H9 (cell line): ENCODE measurements at regions not wholly inside any gene's neighbourhood (a gene's known extent, or its start where the extent isn't known, plus 50 kb on each side); places are given as distances from the start of the nearest gene placed in this dataset.
A peak's percentile ranks its signal among the peaks of the same experiment; 100 is the strongest.

Experiments
- DNase-seq: peaks from one replicate; pipeline ENCODE4 v3.0.0-alpha.2; 2017
- H2AFZ ChIP-seq: one replicate; pipeline ENCODE4 v1.6.1; 2013; ENCODE audit warnings: mild to moderate bottlenecking, low read length, control low read depth, moderate library complexity
- H2AK5ac ChIP-seq: 2 replicates; pipeline ENCODE4 v1.6.1; 2013; ENCODE audit warnings: low read length, control low read depth, mixed read lengths; ENCODE audit not compliant: insufficient read length
- H2BK120ac ChIP-seq: one replicate; pipeline ENCODE4 v1.6.1; 2013; ENCODE audit warnings: low read depth, mild to moderate bottlenecking, low read length, control low read depth, inconsistent platforms; ENCODE audit not compliant: poor library complexity, severe bottlenecking
- H2BK12ac ChIP-seq: 2 replicates; pipeline ENCODE4 v1.6.1; 2013; ENCODE audit warnings: low read length, control low read depth, mixed read lengths, low read depth; ENCODE audit not compliant: insufficient read length
- H2BK15ac ChIP-seq: 2 replicates; pipeline ENCODE4 v1.6.1; 2013; ENCODE audit warnings: low read depth, low read length, control low read depth
- H2BK20ac ChIP-seq: one replicate; pipeline ENCODE4 v1.6.1; 2013; ENCODE audit warnings: low read depth, mild to moderate bottlenecking, low read length, control low read depth, inconsistent platforms; ENCODE audit not compliant: poor library complexity, severe bottlenecking
- H2BK5ac ChIP-seq: 2 replicates; pipeline ENCODE4 v1.6.1; 2013; ENCODE audit warnings: low read length, control low read depth, mixed read lengths; ENCODE audit not compliant: insufficient read length
- H3K14ac ChIP-seq: 2 replicates; pipeline ENCODE4 v1.6.1; 2013; ENCODE audit warnings: low read length, control low read depth; ENCODE audit not compliant: insufficient read depth
- H3K18ac ChIP-seq: 2 replicates; pipeline ENCODE4 v1.6.1; 2013; ENCODE audit warnings: low read depth, mild to moderate bottlenecking, mixed read lengths, low read length, control low read depth; ENCODE audit not compliant: insufficient read length
- H3K23ac ChIP-seq: 2 replicates; pipeline ENCODE4 v1.6.1; 2013; ENCODE audit warnings: low read length, control low read depth, mixed read lengths, low read depth; ENCODE audit not compliant: insufficient read length
- H3K23me2 ChIP-seq: 2 replicates; pipeline ENCODE4 v1.6.1; 2013; ENCODE audit warnings: low read depth, mild to moderate bottlenecking, mixed read lengths, low read length, control low read depth; ENCODE audit not compliant: insufficient read length, poor library complexity, severe bottlenecking
- H3K27ac ChIP-seq: 2 replicates; pipeline ENCODE4 v1.5.1; 2013; ENCODE audit warnings: low read length, control low read depth, mixed read lengths, low read depth; ENCODE audit not compliant: insufficient read length
- H3K27me3 ChIP-seq: 2 replicates; pipeline ENCODE4 v1.6.1; 2013; ENCODE audit warnings: low read length, control low read depth, inconsistent platforms; ENCODE audit not compliant: insufficient read depth
- H3K4ac ChIP-seq: 2 replicates; pipeline ENCODE4 v1.6.1; 2013; ENCODE audit warnings: low read depth, mild to moderate bottlenecking, control low read depth, inconsistent platforms, low read length, moderate library complexity
- H3K4me1 ChIP-seq: 2 replicates; pipeline ENCODE4 v1.6.1; 2013; ENCODE audit warnings: low read length, control low read depth, inconsistent platforms; ENCODE audit not compliant: insufficient read depth
- H3K4me2 ChIP-seq: 2 replicates; pipeline ENCODE4 v1.6.1; 2013; ENCODE audit warnings: low read length, control low read depth, mixed read lengths; ENCODE audit not compliant: insufficient read length, insufficient read depth
- H3K56ac ChIP-seq: 2 replicates; pipeline ENCODE4 v1.6.1; 2013; ENCODE audit warnings: low read depth, mild to moderate bottlenecking, mixed read lengths, low read length, control low read depth; ENCODE audit not compliant: insufficient read length
- H3K79me1 ChIP-seq: 2 replicates; pipeline ENCODE4 v1.6.1; 2013; ENCODE audit warnings: low read depth, mild to moderate bottlenecking, moderate library complexity, low read length, control low read depth, inconsistent platforms; ENCODE audit not compliant: insufficient read depth, poor library complexity, severe bottlenecking
- H3K79me2 ChIP-seq: 2 replicates; pipeline ENCODE4 v1.6.1; 2013; ENCODE audit warnings: low read length, control low read depth, inconsistent platforms; ENCODE audit not compliant: insufficient read depth
- H3K9ac ChIP-seq: 2 replicates; pipeline ENCODE4 v1.6.1; 2013; ENCODE audit warnings: low read length, control low read depth, mixed read lengths; ENCODE audit not compliant: insufficient read length; ENCODE audit errors: extremely low read depth
- H3K9me3 ChIP-seq: one replicate; pipeline ENCODE4 v1.6.1; 2013; ENCODE audit warnings: low read depth, low read length, inconsistent platforms; ENCODE audit not compliant: control insufficient read depth
- H3T11ph ChIP-seq: one replicate; pipeline ENCODE4 v1.6.1; 2013; ENCODE audit warnings: mild to moderate bottlenecking, low read length, control low read depth, inconsistent platforms
- H4K20me1 ChIP-seq: one replicate; pipeline ENCODE4 v1.6.1; 2013; ENCODE audit not compliant: control insufficient read depth, insufficient read length, insufficient read depth
- H4K5ac ChIP-seq: 2 replicates; pipeline ENCODE4 v1.6.1; 2013; ENCODE audit warnings: low read depth, mild to moderate bottlenecking, mixed read lengths, low read length, control low read depth; ENCODE audit not compliant: insufficient read length
- H4K8ac ChIP-seq: replicated peaks from 2 replicates; pipeline ENCODE4 v1.6.1; 2013; ENCODE audit warnings: low read length, control low read depth, mixed read lengths, low read depth; ENCODE audit not compliant: insufficient read length
- H4K91ac ChIP-seq: 2 replicates; pipeline ENCODE4 v1.6.1; 2013; ENCODE audit warnings: low read depth, mild to moderate bottlenecking, moderate library complexity, mixed read lengths, low read length, control low read depth; ENCODE audit not compliant: insufficient read length
- H3K27ac Mint-ChIP-seq, 3 experiments: 2 replicates in 2 of 3; 3 replicates in 1 of 3; pipeline ENCODE4 v1.8.0; 2020 to 2021; ENCODE audit warnings: mixed read lengths in 3 of 3, mild to moderate bottlenecking in 1 of 3, moderate library complexity in 1 of 3
- H3K27me3 Mint-ChIP-seq: 2 replicates; pipeline ENCODE4 v1.8.0; 2021; ENCODE audit warnings: low read depth, mild to moderate bottlenecking, moderate library complexity, mixed read lengths
- H3K36me3 Mint-ChIP-seq, 3 experiments: 2 replicates in 2 of 3; 3 replicates in 1 of 3; pipeline ENCODE4 v1.8.0; 2020 to 2021; ENCODE audit warnings: low read depth in 3 of 3, mixed read lengths in 3 of 3; ENCODE audit not compliant: insufficient read depth in 1 of 3
- H3K4me1 Mint-ChIP-seq, 2 experiments: 2 replicates each; pipeline ENCODE4 v1.8.0; 2020; ENCODE audit warnings: mixed read lengths in 2 of 2
- H3K4me3 Mint-ChIP-seq, 2 experiments: 2 replicates in 1 of 2; 3 replicates in 1 of 2; pipeline ENCODE4 v1.8.0; 2020 to 2021; ENCODE audit warnings: mild to moderate bottlenecking in 2 of 2, mixed read lengths in 2 of 2, moderate library complexity in 1 of 2
- H3K9me3 Mint-ChIP-seq, 2 experiments: 2 replicates in 1 of 2; 3 replicates in 1 of 2; pipeline ENCODE4 v1.8.0; 2020; ENCODE audit warnings: mild to moderate bottlenecking in 2 of 2, mixed read lengths in 2 of 2, moderate library complexity in 1 of 2
- WGBS: extraction: QIAGEN DNeasy Blood & Tissue Kit; methylation state at CpG from one replicate; pipeline ENCODE4 v1.1.7; 2013; ENCODE audit warnings: missing lambda C conversion rate, low lambda C conversion rate, mixed read lengths; ENCODE audit not compliant: insufficient read length; ENCODE audit errors: extremely low coverage; 5-methylcytosine and 5-hydroxymethylcytosine counted together
- TF ChIP-seq, protein P1 (sequence below): fragments of 200-600 bp; sonication (generic); conservative IDR thresholded peaks from 3 replicates; pipeline ENCODE4 v1.8.0; 2021; ENCODE audit warnings: antibody characterized with exemption, mild to moderate bottlenecking

GRCh38 chr10:55048830-55049498 is 247.9 kb upstream of the PCDH15 start:
- no peak overlapping the region for H2BK12ac ChIP-seq
- no peaks in the 10 kb centered on the region for H3K79me2 ChIP-seq
- H2BK15ac ChIP-seq, result no peak overlapping the region
- H2AFZ ChIP-seq, result no peak overlapping the region
- H3K23ac ChIP-seq, result no peak overlapping the region
- Mint-ChIP-seq H3K9me3 (no peaks in the 10 kb centered on the region), H3K27me3 (no peaks in the 10 kb centered on the region), H3K27ac (0 out of 7 replicates have a peak overlapping the region, but pooled peaks of 1 of the 3 experiments have one; percentile 44), H3K4me1 (peaks cover 3% of the 10 kb centered on the region in 2 experiments; a peak in 3 of 4 replicates), H3K4me3 (no peak overlapping the region), H3K36me3 (no peaks in the 10 kb centered on the region)
- peaks cover 2% of the 10 kb centered on the region; the same call in 1 of the 2 replicates for H3K4me1 ChIP-seq
- H3K27ac ChIP-seq, result no peak overlapping the region
- H2BK5ac ChIP-seq, result no peak overlapping the region
- H3K9ac ChIP-seq, result no peak overlapping the region
- no peak overlapping the region for H3K14ac ChIP-seq
- H4K8ac ChIP-seq, result no peak overlapping the region
- TF ChIP-seq, protein P1, sequence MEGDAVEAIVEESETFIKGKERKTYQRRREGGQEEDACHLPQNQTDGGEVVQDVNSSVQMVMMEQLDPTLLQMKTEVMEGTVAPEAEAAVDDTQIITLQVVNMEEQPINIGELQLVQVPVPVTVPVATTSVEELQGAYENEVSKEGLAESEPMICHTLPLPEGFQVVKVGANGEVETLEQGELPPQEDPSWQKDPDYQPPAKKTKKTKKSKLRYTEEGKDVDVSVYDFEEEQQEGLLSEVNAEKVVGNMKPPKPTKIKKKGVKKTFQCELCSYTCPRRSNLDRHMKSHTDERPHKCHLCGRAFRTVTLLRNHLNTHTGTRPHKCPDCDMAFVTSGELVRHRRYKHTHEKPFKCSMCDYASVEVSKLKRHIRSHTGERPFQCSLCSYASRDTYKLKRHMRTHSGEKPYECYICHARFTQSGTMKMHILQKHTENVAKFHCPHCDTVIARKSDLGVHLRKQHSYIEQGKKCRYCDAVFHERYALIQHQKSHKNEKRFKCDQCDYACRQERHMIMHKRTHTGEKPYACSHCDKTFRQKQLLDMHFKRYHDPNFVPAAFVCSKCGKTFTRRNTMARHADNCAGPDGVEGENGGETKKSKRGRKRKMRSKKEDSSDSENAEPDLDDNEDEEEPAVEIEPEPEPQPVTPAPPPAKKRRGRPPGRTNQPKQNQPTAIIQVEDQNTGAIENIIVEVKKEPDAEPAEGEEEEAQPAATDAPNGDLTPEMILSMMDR, result no peak
- H2BK120ac ChIP-seq, result no peak overlapping the region
- H2BK20ac ChIP-seq, result no peak overlapping the region
- H4K5ac ChIP-seq, result no peak overlapping the region
- H3K18ac ChIP-seq, result no peak overlapping the region
- H3K56ac ChIP-seq, result no peak overlapping the region
- no peak overlapping the region for H3K4ac ChIP-seq
- no CpG with 5 or more reads among the region's 3 CpGs for WGBS
- H2AK5ac ChIP-seq, result no peak overlapping the region
- no peaks in the 10 kb centered on the region for H4K20me1 ChIP-seq
- no peak overlapping the region for H4K91ac ChIP-seq
- no peaks in the 10 kb centered on the region for H3K23me2 ChIP-seq
- no peaks in the 10 kb centered on the region for H3K9me3 ChIP-seq
- no peak overlapping the region for H3K4me2 ChIP-seq
- no peak for DNase-seq
- H3T11ph ChIP-seq, result no peak overlapping the region
- no peaks in the 10 kb centered on the region for H3K79me1 ChIP-seq
- no peaks in the 10 kb centered on the region for H3K27me3 ChIP-seq
